ENCODE measurements at regions not wholly inside any gene's neighbourhood (a gene's known extent, or its start where the extent isn't known, plus 50 kb on each side); places are given as distances from the start of the nearest gene placed in this dataset.
"Not testable (repeated sequence)": the region's sequence is repeated elsewhere in the genome, so short reads cannot be mapped to it uniquely, and the experiment has no call there.

DNA sequence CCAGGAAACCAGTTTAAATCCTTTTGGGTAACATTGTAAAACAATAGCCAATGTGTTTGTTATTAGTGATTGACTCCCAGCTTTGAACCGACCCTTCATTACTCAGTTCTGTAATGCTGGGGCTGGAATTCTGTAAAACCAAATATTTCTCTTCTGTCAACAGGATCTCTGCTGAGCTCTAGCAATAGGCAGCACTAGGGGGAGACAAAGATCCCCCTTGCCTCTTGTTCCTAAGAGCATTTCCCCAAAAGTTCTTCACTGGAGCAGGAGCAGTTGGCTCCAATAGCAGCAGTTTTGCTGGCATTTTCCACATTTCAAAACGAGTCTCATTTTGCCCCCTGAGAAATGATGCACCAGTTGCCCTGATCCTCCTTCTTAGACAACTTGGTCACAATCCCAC lies 1671.1 kb downstream of the MRPL39 start:
- DNase-seq (ENCODE audit: low spot score): no peak
- Histone ChIP-seq H3K4me3 (no peak overlapping the region), H3K27ac (no peak overlapping the region)
- TF ChIP-seq, protein P1, sequence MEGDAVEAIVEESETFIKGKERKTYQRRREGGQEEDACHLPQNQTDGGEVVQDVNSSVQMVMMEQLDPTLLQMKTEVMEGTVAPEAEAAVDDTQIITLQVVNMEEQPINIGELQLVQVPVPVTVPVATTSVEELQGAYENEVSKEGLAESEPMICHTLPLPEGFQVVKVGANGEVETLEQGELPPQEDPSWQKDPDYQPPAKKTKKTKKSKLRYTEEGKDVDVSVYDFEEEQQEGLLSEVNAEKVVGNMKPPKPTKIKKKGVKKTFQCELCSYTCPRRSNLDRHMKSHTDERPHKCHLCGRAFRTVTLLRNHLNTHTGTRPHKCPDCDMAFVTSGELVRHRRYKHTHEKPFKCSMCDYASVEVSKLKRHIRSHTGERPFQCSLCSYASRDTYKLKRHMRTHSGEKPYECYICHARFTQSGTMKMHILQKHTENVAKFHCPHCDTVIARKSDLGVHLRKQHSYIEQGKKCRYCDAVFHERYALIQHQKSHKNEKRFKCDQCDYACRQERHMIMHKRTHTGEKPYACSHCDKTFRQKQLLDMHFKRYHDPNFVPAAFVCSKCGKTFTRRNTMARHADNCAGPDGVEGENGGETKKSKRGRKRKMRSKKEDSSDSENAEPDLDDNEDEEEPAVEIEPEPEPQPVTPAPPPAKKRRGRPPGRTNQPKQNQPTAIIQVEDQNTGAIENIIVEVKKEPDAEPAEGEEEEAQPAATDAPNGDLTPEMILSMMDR (IDR thresholded peaks at IDR 0.05): no peak

DNA sequence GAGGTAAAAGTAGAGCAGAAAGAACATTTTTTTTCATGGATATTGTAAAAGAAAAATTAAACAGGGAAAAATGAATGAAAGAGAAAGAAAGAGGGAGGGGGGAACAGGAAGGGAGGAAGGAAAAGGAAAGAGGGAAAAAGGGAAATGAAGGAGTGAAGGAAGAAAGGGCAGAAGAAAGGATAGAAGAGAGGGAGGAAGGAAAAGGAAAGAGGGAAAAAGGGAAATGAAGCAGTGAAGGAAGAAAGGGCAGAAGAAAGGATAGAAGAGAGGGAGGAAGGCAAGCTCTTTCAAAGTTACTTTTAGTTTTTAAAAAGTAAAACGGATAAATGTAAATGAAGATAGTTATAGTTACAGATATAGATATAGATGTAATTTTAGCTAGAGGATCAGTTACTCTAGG lies 1676.7 kb downstream of the MRPL39 start:
- DNase-seq (ENCODE audit: low spot score): no peak
- no peak overlapping the region for H3K4me3 ChIP-seq
- TF ChIP-seq, protein P1 (IDR thresholded peaks at IDR 0.05): no peak
- H3K27ac ChIP-seq: no peak overlapping the region

DNA sequence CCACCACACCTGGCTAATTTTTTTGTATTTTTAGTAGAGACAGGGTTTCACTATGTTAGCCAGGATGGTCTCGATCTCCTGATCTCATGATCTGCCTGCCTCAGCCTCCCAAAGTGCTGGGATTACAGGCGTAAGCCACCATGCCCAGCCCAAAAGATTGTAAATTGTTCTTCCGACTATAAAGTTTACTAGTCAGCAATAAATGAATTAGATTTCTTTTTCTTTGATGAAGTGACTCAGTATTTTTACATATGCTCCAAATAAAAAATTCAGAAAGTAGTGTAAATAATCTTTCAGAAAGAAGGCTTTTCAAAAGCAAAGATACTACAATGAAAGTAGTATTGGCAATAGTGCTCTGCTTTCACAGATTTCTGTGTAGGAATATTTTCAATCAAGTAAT lies 1680.9 kb downstream of the MRPL39 start:
- DNase-seq (ENCODE audit: low spot score): not testable (repeated sequence)

DNA sequence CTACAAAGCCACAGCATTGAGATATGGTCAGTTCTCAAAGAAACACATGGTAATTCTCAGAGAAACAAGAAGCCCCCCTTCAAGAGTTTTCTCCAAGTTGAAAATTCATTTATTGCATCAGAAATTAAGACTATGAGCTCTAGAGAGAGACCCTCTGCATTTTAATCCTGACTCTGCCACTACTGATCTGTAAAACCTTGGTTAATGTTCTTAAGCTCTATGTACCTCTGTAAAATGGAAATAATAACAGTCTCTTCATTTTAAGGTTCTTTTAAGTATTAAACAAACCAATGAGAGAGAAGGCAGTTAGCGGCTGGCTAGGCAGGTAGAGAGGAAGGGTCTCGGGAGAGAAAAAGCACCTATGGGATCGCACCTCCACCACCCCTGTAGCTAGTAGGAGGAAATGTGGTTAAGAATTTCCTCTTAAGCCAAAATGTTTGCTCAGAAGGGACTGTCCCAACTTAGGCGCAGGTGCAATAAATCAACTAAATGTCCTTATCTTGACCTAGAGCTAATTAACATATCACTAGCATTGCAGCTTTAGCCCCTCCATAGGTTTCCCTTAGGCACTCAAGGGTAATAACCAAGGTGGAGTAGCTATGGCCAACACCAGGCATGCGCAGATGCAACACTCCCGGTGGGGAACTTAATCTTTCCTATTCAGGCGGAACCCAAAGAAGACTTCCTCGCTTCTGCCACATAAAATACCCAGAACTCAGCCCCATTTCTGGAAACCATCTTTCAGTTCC lies 1685.4 kb downstream of the MRPL39 start:
- Histone ChIP-seq H3K27ac (no peak overlapping the region), H3K4me3 (no peak overlapping the region)
- no peak for DNase-seq (ENCODE audit: low spot score)
- TF ChIP-seq, protein P1 (IDR thresholded peaks at IDR 0.05): no peak

More for the DNA sequence above, 1680.9 kb downstream of the MRPL39 start:
- not testable (repeated sequence) for H3K4me3 ChIP-seq, H3K27ac ChIP-seq

DNA sequence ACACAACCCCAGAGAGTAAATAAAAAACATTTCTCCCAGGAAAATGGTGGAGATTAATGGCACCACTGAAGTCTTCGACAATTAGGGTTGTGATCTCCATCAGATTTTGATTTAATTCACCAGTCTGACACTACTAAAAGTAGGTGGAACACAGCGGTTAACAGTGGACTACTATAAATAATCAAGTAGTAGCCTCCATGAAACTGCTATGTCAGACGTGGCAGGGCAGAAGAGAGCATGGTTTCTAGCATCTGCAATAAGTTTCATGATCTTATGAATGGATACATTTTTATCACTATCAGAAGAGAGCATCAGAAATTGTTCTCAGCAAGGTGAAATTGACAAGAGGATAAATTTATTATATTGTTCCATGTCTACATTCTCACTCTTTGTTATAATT lies 1706.6 kb downstream of the MRPL39 start:
- Histone ChIP-seq H3K4me3 (no peak overlapping the region), H3K27ac (no peak overlapping the region)
- TF ChIP-seq, protein P1 (IDR thresholded peaks at IDR 0.05): no peak
- DNase-seq (ENCODE audit: low spot score): no peak

DNA sequence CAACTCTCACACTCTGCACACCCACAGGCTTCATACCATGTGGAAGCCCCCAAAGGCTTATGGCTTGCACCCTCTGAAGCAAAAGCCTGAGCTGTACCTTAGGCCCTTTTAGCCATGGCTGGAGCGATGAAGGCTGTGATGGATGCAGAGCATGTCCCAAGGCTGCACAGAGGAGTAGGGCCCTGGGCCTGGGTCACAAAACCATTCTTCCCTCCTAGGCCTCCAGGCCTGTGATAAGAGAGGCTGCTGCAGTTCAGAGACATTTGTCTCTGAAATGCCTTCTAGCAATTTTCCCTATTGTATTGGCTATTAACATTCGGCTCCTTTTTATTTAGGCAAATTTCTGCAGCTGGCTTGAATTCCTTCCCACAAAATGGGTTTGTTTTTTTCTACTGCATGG lies 1707.7 kb downstream of the MRPL39 start:
- Histone ChIP-seq H3K27ac (no peak overlapping the region), H3K4me3 (no peak overlapping the region)
- DNase-seq (ENCODE audit: low spot score): no peak
- TF ChIP-seq, protein P1 (IDR thresholded peaks at IDR 0.05): no peak

DNA sequence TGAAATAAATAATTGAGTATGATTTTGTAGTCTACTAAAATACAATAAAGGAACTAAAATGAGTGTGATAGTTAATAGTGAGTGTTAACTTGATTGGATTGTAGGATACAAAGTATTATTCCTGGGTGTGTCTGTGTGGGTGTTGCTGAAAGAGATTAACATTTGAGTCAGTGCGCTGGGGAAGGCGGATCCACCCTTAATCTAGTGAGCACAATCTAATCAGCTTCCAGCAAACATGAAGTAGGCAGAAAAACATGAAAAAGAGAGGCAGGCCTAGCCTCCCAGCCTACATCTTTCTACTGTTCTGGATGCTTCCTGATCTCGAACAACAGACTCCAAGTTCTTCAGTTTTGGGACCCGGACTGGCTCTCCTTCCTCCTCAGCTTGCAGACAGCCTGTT lies 1716.6 kb downstream of the MRPL39 start:
- Histone ChIP-seq H3K27ac (no peak overlapping the region), H3K4me3 (no peak overlapping the region)
- TF ChIP-seq, protein P1 (IDR thresholded peaks at IDR 0.05): no peak
- DNase-seq (ENCODE audit: low spot score): no peak
